ENCODE measurements at regions not wholly inside any gene's neighbourhood (a gene's known extent, or its start where the extent isn't known, plus 50 kb on each side); places are given as distances from the start of the nearest gene placed in this dataset.

DNA sequence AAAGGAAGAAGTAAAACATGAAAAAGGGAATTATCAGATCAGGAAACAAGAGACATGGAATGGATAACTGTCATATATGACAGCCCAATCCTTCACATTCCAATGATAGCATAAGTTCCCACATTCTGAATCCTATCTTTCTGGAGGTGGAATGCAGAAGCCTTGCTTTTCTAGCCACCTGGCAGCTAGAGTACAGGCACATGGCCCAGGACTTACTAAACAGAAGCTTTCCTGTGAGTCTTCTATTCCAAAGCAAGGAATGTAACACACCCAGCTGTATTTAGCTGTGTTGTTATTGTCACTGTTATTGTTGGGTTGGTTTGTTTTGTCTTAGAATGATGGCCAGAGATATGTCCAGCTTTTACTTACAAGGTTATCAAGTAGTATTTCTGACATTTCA is 780.5 kb upstream of the ZNF608 start:
- no peak for TF ChIP-seq POLR2A (IDR thresholded peaks at IDR 0.05)
- TF ChIP-seq, protein P1, sequence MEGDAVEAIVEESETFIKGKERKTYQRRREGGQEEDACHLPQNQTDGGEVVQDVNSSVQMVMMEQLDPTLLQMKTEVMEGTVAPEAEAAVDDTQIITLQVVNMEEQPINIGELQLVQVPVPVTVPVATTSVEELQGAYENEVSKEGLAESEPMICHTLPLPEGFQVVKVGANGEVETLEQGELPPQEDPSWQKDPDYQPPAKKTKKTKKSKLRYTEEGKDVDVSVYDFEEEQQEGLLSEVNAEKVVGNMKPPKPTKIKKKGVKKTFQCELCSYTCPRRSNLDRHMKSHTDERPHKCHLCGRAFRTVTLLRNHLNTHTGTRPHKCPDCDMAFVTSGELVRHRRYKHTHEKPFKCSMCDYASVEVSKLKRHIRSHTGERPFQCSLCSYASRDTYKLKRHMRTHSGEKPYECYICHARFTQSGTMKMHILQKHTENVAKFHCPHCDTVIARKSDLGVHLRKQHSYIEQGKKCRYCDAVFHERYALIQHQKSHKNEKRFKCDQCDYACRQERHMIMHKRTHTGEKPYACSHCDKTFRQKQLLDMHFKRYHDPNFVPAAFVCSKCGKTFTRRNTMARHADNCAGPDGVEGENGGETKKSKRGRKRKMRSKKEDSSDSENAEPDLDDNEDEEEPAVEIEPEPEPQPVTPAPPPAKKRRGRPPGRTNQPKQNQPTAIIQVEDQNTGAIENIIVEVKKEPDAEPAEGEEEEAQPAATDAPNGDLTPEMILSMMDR (IDR thresholded peaks at IDR 0.05): no peak
